GM12878 (cell line): ENCODE measurements at regions not wholly inside any gene's neighbourhood (a gene's known extent, or its start where the extent isn't known, plus 50 kb on each side); places are given as distances from the start of the nearest gene placed in this dataset.
"Not testable (repeated sequence)": the region's sequence is repeated elsewhere in the genome, so short reads cannot be mapped to it uniquely, and the experiment has no call there.

Experiments
- ATAC-seq: fragments of 200-7000 bp; cut with Tn5 transposase; 3 replicates; pipeline ENCODE4 v1.9.1; 2020; ENCODE audit warnings: mild to moderate bottlenecking, moderate library complexity
- BruUV-seq: library from RNA; stranded (reverse); fragments of 400-500 nt; replicated peaks from 2 replicates; lab custom pipeline; 2021; lab: Mats Ljungman, UMichigan
- CTCF ChIA-PET: fragments of 300-600 bp; sonication (Branson Sonifier 250); formaldehyde crosslinking; extraction: SDS; loops from one replicate; lab custom pipeline; 2021; ENCODE audit warnings: inconsistent platforms; lab: Yijun Ruan, JAX
- POLR2A ChIA-PET: fragments of 350-600 bp; formaldehyde crosslinking; extraction: SDS; loops from one replicate; lab custom pipeline; 2021; ENCODE audit warnings: inconsistent platforms; lab: Charles Lee
- RAD21 ChIA-PET: fragments of 300-600 bp; sonication (Branson Sonifier 250); formaldehyde crosslinking; loops from one replicate; lab custom pipeline; 2023; ENCODE audit warnings: antibody characterized with exemption; ENCODE audit not compliant: unreplicated experiment; lab: Charles Lee
- SMC1A ChIA-PET: fragments of 300-600 bp; sonication (Branson Sonifier 250); formaldehyde crosslinking; loops from one replicate; lab custom pipeline; 2023; ENCODE audit not compliant: unreplicated experiment, uncharacterized antibody; lab: Charles Lee
- DNase-seq: peaks from one replicate; pipeline ENCODE4 v3.0.0-alpha.2; 2011; ENCODE audit warnings: low read depth, low spot score
- FAIRE-seq: peaks from 3 replicates; lab custom pipeline; 2011; peaks lifted over from hg19 to GRCh38; lab: Jason Lieb, UNC
- H2AFZ ChIP-seq: 2 replicates; pipeline ENCODE4 v1.6.0; 2011; ENCODE audit warnings: low read depth, low read length, control low read depth; ENCODE audit not compliant: control insufficient read depth
- H3K27ac ChIP-seq: 2 replicates; pipeline ENCODE4 v1.5.1; 2011; ENCODE audit warnings: control low read depth; ENCODE audit not compliant: control insufficient read depth, insufficient read depth
- H3K27me3 ChIP-seq, 2 experiments: replicated peaks in 1 of 2; 2 replicates each; pipeline versions ENCODE4 v1.6.0 to v1.6.1; 2011; ENCODE audit warnings: low read length in 1 of 2; ENCODE audit not compliant: control insufficient read depth in 2 of 2, insufficient read depth in 2 of 2
- H3K36me3 ChIP-seq, 2 experiments: 2 replicates each; pipeline ENCODE4 v1.5.1; 2011; ENCODE audit warnings: low read length in 1 of 2; ENCODE audit not compliant: control insufficient read depth in 2 of 2, insufficient read depth in 2 of 2
- H3K4me1 ChIP-seq: 2 replicates; pipeline ENCODE4 v1.6.1; 2011; ENCODE audit warnings: mild to moderate bottlenecking, low read length, moderate library complexity, mixed read lengths; ENCODE audit not compliant: control insufficient read depth, insufficient read depth
- H3K4me2 ChIP-seq: 2 replicates; pipeline ENCODE4 v1.6.0; 2011; ENCODE audit warnings: control low read depth; ENCODE audit not compliant: control insufficient read depth, insufficient read depth
- H3K4me3 ChIP-seq: fragments of 200-600 bp; sonication (generic); 2 replicates; pipeline ENCODE4 v1.5.1; 2016
- H3K79me2 ChIP-seq: 2 replicates; pipeline ENCODE4 v1.6.0; 2011; ENCODE audit warnings: low read length; ENCODE audit not compliant: control insufficient read depth, insufficient read depth
- H3K9ac ChIP-seq: 2 replicates; pipeline ENCODE4 v1.8.0; 2011; ENCODE audit warnings: low read length, control low read depth, mixed read lengths; ENCODE audit not compliant: control insufficient read depth, insufficient read depth
- H3K9me3 ChIP-seq: replicated peaks from 3 replicates; pipeline ENCODE4 v1.5.1; 2011; ENCODE audit warnings: mild to moderate bottlenecking, low read length; ENCODE audit not compliant: control insufficient read depth, insufficient read depth
- H4K20me1 ChIP-seq: 2 replicates; pipeline ENCODE4 v1.6.0; 2011; ENCODE audit not compliant: control insufficient read depth, insufficient read depth
- MEF2A ChIP-seq: IDR thresholded peaks from 2 replicates; pipeline ENCODE4 v1.6.1; 2011; ENCODE audit warnings: low read depth, mild to moderate bottlenecking, low read length, moderate library complexity; ENCODE audit not compliant: insufficient read depth
- MEF2B ChIP-seq: fragments of 450-650 bp; IDR thresholded peaks from 2 replicates; pipeline ENCODE4 v1.6.1; 2018; ENCODE audit warnings: mild to moderate bottlenecking, moderate library complexity; ENCODE audit not compliant: partially characterized antibody, poor library complexity, severe bottlenecking
- WGBS: methylation state at CpG from one replicate; pipeline ENCODE4 v1.1.6; 2016; ENCODE audit warnings: low lambda C conversion rate; ENCODE audit not compliant: insufficient replicate concordance, insufficient coverage; ENCODE audit errors: missing lambda C conversion rate; 5-methylcytosine and 5-hydroxymethylcytosine counted together
- in situ Hi-C: fragments of 300-500 bp; cut with MboI; formaldehyde crosslinking; loops from 9 replicates; pipeline ENCODE4 v1.14.3; 2018; ENCODE audit warnings: mixed read lengths
- intact Hi-C: fragments of 100-400 bp; cut with micrococcal nuclease; formaldehyde crosslinking; loops from one replicate; pipeline ENCODE4 v1.14.2; 2022; ENCODE audit not compliant: unreplicated experiment
- TF ChIP-seq, protein P1 (sequence below): fragments of 450-650 bp; IDR thresholded peaks from 2 replicates; pipeline ENCODE4 v1.6.1; 2017; ENCODE audit warnings: antibody characterized with exemption, mild to moderate bottlenecking, moderate library complexity
- TF ChIP-seq, protein P2 (sequence below): fragments of 450-650 bp; IDR thresholded peaks from 2 replicates; pipeline ENCODE4 v1.6.1; 2017; ENCODE audit warnings: low read depth, mild to moderate bottlenecking, moderate library complexity
- TF ChIP-seq, protein P3 (sequence below): fragments of 450-650 bp; IDR thresholded peaks from 2 replicates; pipeline ENCODE4 v1.6.1; 2017; ENCODE audit warnings: mild to moderate bottlenecking, moderate library complexity
- TF ChIP-seq, protein P4 (sequence below): IDR thresholded peaks from 2 replicates; pipeline ENCODE4 v1.6.1; 2011; ENCODE audit warnings: mild to moderate bottlenecking, low read depth, low read length, moderate library complexity; ENCODE audit not compliant: insufficient replicate concordance

DNA sequence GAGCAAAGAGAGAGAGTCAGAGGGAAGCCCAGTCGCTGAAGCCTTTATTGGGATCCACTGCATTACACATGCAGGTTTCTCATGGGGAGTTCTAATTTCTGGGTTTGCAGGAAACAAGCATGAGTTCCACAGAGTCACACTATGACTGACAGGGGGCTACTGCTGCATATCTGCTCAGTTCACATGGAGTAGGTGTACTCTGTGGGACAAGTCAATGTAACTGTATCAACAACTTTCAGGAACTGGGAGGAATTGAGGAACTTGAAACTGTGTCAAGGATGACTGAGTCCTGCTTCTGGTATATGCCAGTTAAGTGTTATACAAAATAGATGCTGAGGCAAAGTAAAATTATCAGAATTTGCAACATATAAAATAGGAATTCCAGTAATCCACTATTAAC is 110.8 kb downstream of the NPAP1 start:
- DNase-seq (no peak), ATAC-seq (no peak), FAIRE-seq (no peak)
- SMC1A ChIA-PET: no interaction called here
- Histone ChIP-seq H3K36me3 (no peaks in the 10 kb centered on the region), H3K27me3 (no peaks in the 10 kb centered on the region), H3K9me3 (no peaks in the 10 kb centered on the region; the same call in 2 of the 3 replicates), H3K4me2 (no peak overlapping the region), H3K4me3 (no peak overlapping the region), H2AFZ (no peak overlapping the region), H3K9ac (no peak overlapping the region), H3K79me2 (no peaks in the 10 kb centered on the region), H3K27ac (no peak overlapping the region), H4K20me1 (no peaks in the 10 kb centered on the region), H3K4me1 (no peaks in the 10 kb centered on the region)
- RAD21 ChIA-PET: no interaction called here
- WGBS: 0% methylated on average over 1 of the region's 1 CpG
- CTCF ChIA-PET: no interaction called here
- intact Hi-C loops: no loop called here
- no TSS peak for BruUV-seq
- TF ChIP-seq, protein P1, sequence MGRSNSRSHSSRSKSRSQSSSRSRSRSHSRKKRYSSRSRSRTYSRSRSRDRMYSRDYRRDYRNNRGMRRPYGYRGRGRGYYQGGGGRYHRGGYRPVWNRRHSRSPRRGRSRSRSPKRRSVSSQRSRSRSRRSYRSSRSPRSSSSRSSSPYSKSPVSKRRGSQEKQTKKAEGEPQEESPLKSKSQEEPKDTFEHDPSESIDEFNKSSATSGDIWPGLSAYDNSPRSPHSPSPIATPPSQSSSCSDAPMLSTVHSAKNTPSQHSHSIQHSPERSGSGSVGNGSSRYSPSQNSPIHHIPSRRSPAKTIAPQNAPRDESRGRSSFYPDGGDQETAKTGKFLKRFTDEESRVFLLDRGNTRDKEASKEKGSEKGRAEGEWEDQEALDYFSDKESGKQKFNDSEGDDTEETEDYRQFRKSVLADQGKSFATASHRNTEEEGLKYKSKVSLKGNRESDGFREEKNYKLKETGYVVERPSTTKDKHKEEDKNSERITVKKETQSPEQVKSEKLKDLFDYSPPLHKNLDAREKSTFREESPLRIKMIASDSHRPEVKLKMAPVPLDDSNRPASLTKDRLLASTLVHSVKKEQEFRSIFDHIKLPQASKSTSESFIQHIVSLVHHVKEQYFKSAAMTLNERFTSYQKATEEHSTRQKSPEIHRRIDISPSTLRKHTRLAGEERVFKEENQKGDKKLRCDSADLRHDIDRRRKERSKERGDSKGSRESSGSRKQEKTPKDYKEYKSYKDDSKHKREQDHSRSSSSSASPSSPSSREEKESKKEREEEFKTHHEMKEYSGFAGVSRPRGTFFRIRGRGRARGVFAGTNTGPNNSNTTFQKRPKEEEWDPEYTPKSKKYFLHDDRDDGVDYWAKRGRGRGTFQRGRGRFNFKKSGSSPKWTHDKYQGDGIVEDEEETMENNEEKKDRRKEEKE: no peak
- TF ChIP-seq, protein P2, sequence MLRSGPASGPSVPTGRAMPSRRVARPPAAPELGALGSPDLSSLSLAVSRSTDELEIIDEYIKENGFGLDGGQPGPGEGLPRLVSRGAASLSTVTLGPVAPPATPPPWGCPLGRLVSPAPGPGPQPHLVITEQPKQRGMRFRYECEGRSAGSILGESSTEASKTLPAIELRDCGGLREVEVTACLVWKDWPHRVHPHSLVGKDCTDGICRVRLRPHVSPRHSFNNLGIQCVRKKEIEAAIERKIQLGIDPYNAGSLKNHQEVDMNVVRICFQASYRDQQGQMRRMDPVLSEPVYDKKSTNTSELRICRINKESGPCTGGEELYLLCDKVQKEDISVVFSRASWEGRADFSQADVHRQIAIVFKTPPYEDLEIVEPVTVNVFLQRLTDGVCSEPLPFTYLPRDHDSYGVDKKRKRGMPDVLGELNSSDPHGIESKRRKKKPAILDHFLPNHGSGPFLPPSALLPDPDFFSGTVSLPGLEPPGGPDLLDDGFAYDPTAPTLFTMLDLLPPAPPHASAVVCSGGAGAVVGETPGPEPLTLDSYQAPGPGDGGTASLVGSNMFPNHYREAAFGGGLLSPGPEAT: no peak
- TF ChIP-seq MEF2B: no peak
- TF ChIP-seq, protein P3, sequence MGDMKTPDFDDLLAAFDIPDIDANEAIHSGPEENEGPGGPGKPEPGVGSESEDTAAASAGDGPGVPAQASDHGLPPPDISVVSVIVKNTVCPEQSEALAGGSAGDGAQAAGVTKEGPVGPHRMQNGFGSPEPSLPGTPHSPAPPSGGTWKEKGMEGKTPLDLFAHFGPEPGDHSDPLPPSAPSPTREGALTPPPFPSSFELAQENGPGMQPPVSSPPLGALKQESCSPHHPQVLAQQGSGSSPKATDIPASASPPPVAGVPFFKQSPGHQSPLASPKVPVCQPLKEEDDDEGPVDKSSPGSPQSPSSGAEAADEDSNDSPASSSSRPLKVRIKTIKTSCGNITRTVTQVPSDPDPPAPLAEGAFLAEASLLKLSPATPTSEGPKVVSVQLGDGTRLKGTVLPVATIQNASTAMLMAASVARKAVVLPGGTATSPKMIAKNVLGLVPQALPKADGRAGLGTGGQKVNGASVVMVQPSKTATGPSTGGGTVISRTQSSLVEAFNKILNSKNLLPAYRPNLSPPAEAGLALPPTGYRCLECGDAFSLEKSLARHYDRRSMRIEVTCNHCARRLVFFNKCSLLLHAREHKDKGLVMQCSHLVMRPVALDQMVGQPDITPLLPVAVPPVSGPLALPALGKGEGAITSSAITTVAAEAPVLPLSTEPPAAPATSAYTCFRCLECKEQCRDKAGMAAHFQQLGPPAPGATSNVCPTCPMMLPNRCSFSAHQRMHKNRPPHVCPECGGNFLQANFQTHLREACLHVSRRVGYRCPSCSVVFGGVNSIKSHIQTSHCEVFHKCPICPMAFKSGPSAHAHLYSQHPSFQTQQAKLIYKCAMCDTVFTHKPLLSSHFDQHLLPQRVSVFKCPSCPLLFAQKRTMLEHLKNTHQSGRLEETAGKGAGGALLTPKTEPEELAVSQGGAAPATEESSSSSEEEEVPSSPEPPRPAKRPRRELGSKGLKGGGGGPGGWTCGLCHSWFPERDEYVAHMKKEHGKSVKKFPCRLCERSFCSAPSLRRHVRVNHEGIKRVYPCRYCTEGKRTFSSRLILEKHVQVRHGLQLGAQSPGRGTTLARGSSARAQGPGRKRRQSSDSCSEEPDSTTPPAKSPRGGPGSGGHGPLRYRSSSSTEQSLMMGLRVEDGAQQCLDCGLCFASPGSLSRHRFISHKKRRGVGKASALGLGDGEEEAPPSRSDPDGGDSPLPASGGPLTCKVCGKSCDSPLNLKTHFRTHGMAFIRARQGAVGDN: no peak
- TF ChIP-seq, protein P4, sequence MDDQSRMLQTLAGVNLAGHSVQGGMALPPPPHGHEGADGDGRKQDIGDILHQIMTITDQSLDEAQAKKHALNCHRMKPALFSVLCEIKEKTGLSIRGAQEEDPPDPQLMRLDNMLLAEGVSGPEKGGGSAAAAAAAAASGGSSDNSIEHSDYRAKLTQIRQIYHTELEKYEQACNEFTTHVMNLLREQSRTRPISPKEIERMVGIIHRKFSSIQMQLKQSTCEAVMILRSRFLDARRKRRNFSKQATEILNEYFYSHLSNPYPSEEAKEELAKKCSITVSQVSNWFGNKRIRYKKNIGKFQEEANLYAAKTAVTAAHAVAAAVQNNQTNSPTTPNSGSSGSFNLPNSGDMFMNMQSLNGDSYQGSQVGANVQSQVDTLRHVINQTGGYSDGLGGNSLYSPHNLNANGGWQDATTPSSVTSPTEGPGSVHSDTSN: no peak
- no peak for TF ChIP-seq MEF2A
- POLR2A ChIA-PET: no interaction called here
- in situ Hi-C loops: no loop called here

DNA sequence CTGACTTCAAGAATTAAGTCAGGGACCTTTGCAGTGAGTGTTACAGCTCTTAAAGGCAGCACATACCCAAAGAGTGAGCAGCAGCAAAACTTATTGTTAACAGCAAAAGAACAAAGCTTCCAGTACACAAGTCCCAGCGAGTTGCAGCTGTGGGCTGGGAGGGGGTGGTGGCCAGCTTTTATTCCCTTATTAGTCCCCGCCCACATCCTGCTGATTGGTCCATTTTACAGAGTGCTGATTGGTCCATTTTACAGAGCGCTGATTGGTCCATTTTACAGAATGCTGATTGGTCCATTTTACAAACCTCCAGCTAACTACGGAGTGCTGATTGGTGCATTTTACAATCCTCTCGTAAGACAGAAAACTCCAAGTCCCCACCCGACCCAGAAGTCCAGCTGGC is 127.0 kb downstream of the NPAP1 start:
- H3K27ac ChIP-seq, POLR2A ChIA-PET, H3K9ac ChIP-seq, H2AFZ ChIP-seq, H3K4me3 ChIP-seq, DNase-seq, intact Hi-C loops, H3K27me3 ChIP-seq, ATAC-seq, H3K79me2 ChIP-seq, H4K20me1 ChIP-seq, in situ Hi-C loops, H3K4me1 ChIP-seq, BruUV-seq, FAIRE-seq, H3K9me3 ChIP-seq, H3K4me2 ChIP-seq, RAD21 ChIA-PET, SMC1A ChIA-PET, H3K36me3 ChIP-seq, CTCF ChIA-PET: not testable (repeated sequence)
- 4% methylated on average over 6 of the region's 6 CpGs for WGBS
